ENCODE measurements at regions not wholly inside any gene's neighbourhood (a gene's known extent, or its start where the extent isn't known, plus 50 kb on each side); places are given as distances from the start of the nearest gene placed in this dataset.
"Not testable (repeated sequence)": the region's sequence is repeated elsewhere in the genome, so short reads cannot be mapped to it uniquely, and the experiment has no call there.

GRCh38 chr5:128668921-128669320, 130.9 kb upstream of the FBN2 start:
- no peak for DNase-seq

- peak; percentile 0 for DNase-seq
Observed at GRCh38 chr5:128669803-128670202, 131.8 kb upstream of the FBN2 start.

DNA sequence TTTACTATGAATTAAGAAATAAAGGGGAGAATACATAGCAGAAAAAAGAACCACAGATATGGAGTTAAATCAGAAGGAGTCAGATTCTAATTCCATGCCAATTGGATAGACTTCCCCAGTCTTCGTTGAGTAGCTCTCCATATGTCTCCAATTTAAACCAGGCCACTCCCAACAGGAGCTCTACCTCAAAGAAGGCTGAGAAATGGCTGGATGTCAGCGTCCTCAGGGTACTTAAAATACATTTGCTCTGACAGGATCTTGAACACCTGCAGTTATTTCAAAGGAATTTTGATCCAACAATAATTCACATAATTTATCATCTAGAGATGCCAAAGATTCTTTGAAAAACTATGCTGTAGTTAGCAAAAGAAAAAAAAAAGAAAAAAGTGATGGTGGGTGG, 133.9 kb upstream of the FBN2 start:
- no peak for DNase-seq

DNA sequence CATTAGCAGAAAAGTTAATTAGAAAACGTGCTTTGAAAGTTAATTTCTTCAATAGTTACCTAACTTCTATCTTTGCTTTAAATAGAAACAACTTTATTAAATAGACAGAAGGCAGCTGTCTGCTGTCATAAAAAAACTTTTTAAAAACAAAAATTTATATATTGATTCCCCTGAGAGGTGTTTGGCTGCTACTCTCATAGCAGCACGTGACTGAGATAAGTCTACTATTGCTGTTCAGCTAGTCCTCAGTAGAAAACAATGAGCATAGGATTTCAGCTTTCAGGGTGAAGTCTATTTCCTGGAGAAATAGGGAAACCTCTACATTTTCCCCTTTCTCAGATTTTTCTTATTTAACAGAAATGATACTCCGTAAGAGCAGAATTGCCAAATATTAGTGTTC, 135.0 kb upstream of the FBN2 start:
- DNase-seq, result no peak

DNA sequence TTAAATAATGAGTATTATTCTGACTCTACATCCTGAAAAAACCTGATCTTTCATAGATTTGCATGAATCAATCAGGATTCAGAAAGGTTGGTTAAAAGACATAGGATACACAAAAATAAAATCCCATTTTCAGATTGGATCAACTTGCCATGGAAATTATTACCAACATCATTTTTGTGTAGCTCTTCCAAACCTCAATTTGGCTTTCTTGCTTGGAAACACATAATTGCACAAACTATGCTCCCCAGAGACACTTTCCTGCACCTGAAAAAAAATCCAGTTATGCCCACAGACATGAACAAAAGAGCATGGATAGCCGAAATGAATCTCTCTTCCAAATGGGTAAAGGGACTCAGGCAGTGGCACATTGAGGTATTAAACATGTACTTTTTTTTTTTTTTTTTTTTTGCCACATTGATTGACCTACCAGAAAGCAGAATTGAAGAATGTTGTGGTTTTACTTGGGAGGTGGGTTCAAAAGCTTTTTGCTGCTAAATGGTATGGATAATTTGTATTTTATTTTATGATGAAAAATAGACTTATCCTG, 135.4 kb upstream of the FBN2 start:
- DNase-seq, result no peak

GRCh38 chr5:128673970-128674369, 135.9 kb upstream of the FBN2 start:
- DNase-seq, result no peak

DNA sequence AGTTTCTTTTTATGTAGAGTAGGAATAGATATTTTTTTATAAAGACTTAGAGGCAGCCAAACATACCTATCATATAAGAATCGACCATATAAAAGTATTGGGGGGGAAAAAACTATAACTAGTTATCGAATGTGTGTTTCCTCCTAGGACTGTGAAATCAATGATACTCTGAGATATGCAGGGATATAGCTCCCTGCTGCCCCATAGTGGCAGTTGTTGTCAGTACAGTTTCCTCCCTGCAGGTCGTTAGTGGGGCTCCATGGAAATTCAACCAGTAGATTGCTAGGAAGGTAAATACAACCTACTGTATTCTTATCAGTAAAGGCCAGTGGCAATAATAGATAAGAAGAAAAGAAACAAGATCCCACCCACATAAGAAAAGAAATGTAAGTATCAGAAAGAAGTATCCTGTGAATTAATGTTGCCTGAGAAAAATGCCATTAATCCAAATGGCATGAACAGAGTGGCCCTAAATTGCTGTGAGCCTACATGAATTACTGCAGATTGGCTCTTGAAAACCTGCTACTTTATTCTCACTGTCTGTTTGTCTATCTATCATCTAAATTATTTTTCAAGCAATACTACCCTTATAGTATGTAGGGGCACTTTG, 136.9 kb upstream of the FBN2 start:
- peak; percentile 43 for DNase-seq

GRCh38 chr5:128681096-128681495, 143.1 kb upstream of the FBN2 start:
- peak; percentile 0 for DNase-seq

GRCh38 chr5:128681764-128682592, 143.9 kb upstream of the FBN2 start:
- DNase-seq, result no peak

GRCh38 chr5:128682669-128683068, 144.6 kb upstream of the FBN2 start:
- DNase-seq, result no peak

- no peak for DNase-seq
Observed at GRCh38 chr5:128684961-128685360, 146.9 kb upstream of the FBN2 start.

DNA sequence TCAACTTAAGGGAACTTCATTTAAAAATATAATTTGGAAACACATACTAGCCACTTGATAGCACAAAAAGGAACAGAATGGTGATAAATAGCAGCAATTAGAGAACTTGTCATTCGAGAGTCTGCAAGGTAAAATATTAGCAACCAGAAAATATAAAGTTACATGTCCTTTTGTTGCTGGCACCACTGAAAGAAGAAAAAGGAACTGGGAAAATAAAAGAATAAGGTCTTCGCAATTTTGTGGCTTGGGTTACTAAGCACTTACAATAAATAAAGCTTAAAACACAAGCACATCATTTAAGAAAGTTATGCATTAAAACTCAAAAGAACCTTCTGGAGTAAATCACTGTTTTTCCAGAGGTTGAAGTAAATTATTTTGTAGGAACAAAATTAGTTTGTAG, 149.9 kb upstream of the FBN2 start:
- no peak for DNase-seq

DNA sequence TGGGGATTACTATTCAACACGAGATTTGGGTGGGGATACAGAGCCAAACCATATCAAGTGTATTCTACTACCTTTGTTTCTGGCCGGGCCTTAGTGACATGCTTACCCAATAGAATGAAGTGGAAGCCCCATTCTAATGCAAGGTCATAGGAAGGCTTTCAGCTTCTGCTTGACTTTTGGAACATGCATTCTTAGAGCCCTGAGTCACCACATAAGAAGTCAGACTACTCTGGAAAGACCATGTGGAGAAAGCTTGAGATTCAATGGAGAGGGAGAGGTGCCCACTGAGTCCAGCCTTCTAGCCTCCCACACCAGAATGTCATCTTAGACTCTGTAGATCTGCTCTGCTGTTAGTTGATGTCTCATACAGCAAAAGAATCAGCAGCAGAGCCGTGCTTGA, 155.7 kb upstream of the FBN2 start:
- DNase-seq, result no peak

DNA sequence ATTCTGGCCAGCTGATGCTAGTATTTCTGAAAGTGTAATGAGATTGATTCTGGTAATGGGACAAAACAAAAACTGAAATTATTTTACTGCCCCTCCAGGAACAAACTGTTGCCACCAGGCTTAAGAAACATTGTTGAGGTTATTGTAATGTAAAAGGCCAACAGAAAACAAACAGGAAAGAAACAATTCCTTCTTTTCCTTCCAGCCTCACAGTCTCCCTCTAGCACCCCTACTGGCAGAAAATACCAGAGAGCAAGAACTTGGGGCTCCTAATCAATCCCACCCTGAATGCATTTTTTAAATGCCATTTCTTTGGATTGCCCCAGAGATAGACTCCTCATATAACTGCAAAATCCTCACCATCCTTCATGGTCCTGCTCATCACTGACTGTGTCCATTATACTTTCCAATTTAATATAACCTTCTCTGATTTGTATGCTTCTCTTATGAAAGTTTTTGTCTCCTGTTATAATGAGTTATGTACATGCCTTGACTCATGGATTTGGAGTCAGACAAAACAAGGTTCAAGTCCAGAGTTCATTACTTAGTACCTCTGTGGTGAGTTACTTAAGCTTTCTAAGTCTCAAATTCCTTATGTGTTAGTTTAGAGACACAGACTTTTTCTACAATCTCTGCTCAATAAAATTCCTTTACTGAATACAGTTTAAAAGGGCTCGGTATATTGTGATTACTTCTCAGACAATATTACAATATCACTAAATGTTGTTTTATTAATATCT, 157.9 kb upstream of the FBN2 start:
- DNase-seq, result no peak

DNA sequence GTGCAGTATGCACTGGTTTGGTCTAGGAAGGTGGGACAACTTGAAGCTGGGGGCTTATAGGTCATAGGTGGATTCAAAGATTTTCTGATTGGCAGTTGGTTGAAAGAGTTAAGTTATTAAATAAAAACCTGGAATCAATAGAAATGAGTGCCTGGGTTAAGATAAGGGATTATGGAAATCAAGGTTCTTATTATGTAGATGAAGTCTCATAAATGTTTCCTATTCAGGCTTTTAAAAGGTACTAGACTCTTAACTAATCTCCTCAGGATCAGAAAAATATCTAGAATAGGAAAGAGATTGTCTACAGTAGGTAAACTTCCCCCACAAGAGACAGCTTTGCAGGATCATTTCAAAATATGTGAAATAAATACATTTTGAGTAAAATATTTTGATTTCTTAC, 163.3 kb upstream of the FBN2 start:
- no peak for DNase-seq

DNA sequence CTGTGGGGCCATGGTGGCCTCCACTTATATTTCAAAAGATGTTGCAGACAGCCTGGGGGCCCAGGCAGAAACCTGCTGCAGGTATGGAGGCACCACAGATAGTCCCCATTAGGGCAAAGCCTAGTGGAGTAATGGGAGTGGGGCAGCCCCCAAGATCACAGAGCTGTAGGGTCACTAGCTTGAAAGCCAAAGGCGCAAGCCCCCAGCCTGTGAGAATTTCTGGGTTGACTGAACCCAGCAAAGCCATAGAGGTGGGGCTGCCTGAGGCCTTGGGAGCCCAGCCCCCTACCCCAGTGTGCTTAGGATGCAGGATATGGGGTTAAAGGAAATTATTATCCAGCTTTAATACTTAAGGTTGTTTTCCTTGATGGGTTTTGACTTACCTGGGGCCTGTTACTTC, 165.3 kb upstream of the FBN2 start:
- DNase-seq, result no peak

DNA sequence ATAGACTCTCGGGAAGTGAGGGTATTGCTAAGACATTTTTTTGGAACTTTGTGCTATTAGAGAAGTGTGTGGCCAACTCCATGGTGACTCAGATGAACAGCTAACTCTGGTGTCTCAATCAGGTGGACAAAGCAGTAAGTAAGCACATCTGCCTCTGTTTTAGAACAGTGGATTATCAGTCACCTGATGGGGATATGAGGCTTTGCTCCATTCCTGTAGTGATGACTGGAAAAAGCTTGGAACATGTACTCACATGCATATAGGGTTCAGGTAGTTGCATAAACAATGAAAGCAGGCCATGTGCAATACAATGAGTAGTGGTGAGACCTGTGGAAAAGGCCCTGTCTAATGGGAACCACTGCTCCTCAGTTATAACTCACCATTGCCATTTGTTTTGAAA, 168.2 kb upstream of the FBN2 start:
- DNase-seq, result no peak

DNA sequence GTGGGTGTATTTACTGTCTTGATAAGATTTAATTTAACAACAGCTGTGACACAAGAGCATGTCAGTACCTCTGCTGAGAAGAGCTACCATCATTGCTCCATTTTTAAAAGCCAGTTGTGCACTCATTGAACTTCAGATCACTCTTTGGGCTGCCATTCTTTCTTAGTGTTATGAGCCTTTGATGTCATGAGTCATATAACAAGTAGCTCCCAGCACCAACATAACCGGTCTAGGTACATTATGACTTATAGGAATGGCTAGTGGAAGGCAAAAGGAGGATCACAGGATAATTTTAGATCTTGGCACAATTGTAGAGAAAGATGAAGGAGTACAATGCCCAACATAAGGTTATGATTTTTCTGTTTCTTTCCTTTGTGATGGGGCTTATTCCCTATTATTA, 170.8 kb upstream of the FBN2 start:
- no peak for DNase-seq

DNA sequence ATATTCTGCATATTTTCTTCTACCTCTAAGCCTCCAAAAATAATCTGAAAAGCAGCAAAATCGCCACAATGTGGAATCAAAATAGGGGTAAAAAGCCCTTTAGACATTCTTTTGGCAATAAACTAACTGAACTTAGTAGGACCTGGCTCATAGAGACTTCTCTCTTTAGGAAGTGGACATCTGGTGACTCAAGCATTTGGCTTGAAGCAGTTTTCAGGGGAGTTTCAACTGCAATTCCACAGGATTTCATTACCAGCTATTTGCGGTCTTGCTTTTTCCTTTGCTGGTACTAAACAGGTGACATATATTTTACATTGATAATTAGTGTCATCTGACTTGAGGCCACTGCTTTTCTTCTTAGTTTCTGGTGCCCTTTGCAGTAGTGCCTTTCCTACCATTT, 173.2 kb upstream of the FBN2 start:
- no peak for DNase-seq

- DNase-seq, result no peak
Observed at GRCh38 chr5:128714551-128714950, 176.5 kb upstream of the FBN2 start.

GRCh38 chr5:128722551-128722950, 184.5 kb upstream of the FBN2 start:
- DNase-seq, result no peak

GRCh38 chr5:128730021-128730420, 192.0 kb upstream of the FBN2 start:
- not testable (repeated sequence) for DNase-seq

- not testable (repeated sequence) for DNase-seq
Observed at GRCh38 chr5:128735656-128736055, 197.6 kb upstream of the FBN2 start.

- no peak for DNase-seq
Observed at GRCh38 chr5:128736553-128736952, 198.5 kb upstream of the FBN2 start.
